Suprapubic skin (tissue), 3 donors: ENCODE measurements at regions not wholly inside any gene's neighbourhood (a gene's known extent, or its start where the extent isn't known, plus 50 kb on each side); places are given as distances from the start of the nearest gene placed in this dataset.

Experiments used
- EP300 ChIP-seq: sonication (generic); formaldehyde crosslinking; IDR thresholded peaks from one replicate; pipeline ENCODE4 v1.6.1; 2017; ENCODE audit warnings: antibody characterized with exemption
- POLR2A ChIP-seq, 2 donors: fragments of 450-650 bp; IDR thresholded peaks; one replicate each; pipeline ENCODE4 v1.6.1; 2017; ENCODE audit warnings: antibody characterized with exemption in 2 of 2, mild to moderate bottlenecking in 2 of 2, moderate library complexity in 2 of 2
- TF ChIP-seq, protein P1 (sequence below), 2 donors: fragments of 200-600 bp in 1 of 2; fragments of 450-650 bp in 1 of 2; sonication (generic) in 1 of 2; IDR thresholded peaks; one replicate each; pipeline ENCODE4 v1.5.1; 2016 to 2019; ENCODE audit warnings: antibody characterized with exemption in 2 of 2, mild to moderate bottlenecking in 1 of 2, moderate library complexity in 1 of 2

DNA sequence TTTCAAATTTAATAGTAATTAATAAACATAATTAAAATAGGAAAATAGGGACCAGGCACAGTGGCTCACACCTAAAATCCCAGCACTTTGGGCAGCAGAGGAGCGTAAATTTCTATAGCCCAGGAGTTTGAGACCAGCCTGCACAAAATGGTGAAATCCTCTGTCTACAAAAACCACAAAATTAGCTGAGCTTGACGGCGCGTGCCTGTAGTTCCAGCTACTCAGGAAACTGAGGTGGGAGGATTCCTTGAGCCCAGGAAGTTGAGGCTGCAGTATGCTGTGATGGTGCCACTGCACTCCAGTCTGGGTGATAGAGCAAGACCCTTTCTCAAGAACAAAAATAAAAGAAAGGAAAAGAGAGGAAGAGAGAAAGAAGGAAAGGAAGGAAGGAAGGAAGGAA lies 1387.0 kb upstream of the ADGRB3 start:
- no peak for TF ChIP-seq POLR2A (IDR thresholded peaks at IDR 0.05)
- TF ChIP-seq, protein P1, sequence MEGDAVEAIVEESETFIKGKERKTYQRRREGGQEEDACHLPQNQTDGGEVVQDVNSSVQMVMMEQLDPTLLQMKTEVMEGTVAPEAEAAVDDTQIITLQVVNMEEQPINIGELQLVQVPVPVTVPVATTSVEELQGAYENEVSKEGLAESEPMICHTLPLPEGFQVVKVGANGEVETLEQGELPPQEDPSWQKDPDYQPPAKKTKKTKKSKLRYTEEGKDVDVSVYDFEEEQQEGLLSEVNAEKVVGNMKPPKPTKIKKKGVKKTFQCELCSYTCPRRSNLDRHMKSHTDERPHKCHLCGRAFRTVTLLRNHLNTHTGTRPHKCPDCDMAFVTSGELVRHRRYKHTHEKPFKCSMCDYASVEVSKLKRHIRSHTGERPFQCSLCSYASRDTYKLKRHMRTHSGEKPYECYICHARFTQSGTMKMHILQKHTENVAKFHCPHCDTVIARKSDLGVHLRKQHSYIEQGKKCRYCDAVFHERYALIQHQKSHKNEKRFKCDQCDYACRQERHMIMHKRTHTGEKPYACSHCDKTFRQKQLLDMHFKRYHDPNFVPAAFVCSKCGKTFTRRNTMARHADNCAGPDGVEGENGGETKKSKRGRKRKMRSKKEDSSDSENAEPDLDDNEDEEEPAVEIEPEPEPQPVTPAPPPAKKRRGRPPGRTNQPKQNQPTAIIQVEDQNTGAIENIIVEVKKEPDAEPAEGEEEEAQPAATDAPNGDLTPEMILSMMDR (IDR thresholded peaks at IDR 0.05) = no peak
- TF ChIP-seq EP300 = no peak
